Right hindlimb (tissue), 1 donor: ENCODE measurements at regions not wholly inside any gene's neighbourhood (a gene's known extent, or its start where the extent isn't known, plus 50 kb on each side); places are given as distances from the start of the nearest gene placed in this dataset.

ENCODE experiments used
- DNase-seq: peaks from one replicate; pipeline ENCODE4 v3.0.0-alpha.2; 2018

DNA sequence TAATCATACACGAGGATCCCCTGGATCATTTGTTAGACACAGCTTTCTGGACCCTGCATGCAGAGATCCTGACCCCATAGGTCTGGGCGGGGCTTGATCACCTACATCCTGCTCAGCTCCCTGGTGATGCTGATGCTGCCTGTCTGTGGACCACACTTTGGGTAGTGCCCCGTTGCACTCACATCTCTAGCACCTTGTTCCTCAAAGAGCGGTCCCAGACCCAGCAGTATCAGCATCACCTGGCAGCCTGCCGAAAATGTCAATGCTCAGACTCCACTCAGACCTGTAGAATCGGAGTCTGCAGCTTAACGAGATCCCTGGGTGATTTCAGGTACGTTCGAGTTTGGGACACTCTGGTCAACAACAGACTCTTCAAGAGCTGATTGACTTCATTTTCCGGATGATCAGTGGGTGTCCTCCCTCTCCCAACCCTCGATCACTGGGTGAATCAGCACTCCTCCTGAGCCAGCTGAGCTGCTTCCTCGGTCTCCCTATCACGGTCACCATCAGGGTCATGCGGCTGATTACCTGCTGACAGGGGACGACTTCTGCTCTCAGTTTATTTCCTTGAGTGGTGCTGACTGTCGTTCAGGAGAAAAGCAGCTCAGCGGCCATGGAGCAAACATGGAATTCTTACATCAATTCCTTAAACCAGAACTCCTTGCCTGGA is 150.6 kb upstream of the RAB12 start:
- no peak for DNase-seq

DNA sequence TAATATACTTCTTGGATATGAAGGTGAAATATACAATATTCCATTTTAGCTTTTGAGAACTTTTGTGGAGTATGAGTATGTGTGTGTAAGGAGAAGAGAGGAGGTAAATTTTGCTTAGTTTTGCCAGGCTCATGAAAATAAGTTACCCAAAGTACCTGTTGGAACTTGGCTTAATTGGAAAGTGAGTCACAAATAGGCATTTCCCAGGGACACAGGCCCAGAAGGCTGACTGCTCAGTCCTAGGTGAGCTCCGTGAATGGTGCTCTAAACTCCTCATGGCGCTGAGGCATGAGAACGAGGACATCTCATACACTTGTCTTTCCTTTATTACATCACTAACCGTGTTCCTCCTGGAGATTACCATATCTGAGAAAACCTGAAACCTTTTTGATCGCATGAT is 148.5 kb upstream of the RAB12 start:
- no peak for DNase-seq

DNA sequence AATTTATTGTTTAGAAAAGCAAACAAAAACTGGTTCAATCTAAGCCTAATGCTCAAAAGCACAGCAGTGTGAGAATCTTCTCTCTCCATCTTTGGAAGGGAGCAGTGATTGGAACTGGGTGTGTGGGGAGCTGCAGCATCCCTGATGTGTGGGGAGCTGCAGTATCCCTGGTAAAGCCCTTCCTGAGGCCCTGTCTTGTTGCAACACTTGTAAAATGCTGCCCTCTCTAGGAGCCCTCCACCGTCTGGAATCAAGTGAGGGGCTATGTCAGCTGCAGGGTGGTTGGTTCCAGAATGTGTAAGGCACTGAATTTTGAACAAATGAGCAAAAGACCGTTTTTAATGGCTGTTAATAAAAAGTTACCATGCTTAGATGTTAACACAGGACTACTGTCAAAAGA is 147.7 kb upstream of the RAB12 start:
- no peak for DNase-seq

DNA sequence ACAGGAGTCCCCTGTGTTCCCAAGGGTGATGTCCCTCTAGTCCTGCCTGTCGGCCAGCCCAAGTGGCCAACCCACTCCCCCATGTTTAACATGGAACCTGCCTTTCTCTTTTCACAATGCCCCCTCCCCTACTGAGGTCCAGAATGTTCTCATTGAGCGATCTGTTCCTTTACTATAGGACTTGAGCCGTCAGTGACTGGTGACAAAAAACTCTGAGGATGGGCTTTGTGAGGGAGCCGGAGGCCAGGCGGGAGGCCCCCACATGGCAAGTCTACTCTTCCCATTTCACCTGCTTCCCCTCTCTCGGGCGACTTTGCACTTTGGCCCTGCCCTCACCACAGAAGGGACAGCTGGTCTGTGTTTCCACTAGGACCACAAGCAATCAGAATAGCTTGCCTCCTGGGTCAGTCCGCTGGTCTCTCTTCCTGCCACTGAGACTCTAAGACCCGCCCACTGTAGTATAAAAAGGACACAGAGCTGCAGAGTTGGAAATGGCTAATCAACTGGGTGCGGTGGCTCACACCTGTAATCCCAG is 146.5 kb upstream of the RAB12 start:
- DNase-seq: no peak

DNA sequence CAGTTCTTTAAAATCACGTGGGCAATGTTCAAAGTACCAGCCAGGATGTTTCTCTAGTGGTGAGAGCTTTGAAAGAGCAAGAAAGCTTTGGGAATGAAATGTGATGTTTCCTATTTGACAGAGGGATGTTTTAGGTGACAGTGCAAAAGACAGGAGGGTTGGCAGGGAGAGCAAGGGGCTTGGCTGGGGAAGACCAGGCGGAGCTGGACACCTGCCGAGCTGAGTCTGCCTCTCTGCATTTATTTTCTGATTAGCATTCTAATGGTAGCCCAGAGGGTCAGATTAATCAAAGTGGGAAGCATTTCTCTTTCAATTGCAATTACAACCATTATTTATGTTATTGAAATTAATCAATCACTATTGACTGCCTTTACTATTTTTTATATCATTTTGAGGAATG is 145.4 kb upstream of the RAB12 start:
- no peak for DNase-seq

DNA sequence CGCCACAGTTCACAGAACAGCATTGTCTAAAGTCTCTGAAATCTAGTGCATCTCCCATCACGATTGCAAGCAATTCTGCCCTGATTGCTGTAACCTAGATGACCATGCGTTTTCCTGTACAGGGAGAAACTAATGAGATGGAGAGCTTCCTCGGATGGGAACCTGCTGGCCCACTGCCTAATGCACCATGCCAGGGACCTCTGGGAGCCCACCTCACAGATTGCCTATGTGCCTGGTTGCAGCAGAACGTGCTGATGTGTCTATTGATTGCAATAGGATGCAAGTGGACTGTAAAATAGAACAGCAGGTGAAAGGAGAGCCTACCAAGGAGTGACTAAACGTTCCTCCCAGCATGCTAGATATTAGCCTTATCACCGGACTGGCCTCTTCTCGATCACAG is 141.0 kb upstream of the RAB12 start:
- DNase-seq: no peak

DNA sequence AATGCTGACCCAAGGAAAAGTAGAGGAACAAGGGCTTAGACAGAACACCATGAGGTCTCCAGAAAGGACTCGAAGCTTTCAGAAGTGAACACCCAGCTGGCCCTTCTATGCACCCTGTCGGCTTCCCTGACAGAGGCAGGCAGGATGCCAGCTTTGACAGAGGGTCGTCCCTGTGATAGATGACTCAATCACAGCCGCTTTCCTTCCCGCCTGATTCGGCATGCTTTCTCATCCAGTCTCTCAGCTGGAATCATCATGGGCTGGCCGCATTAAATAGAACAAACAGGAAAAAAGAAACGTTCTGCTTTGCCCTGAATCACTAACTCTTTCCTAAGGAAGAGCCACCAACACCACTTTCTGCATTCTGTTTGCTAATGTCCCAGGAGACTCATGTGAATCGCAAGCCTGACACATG is 140.3 kb upstream of the RAB12 start:
- DNase-seq: peak; percentile 73

DNA sequence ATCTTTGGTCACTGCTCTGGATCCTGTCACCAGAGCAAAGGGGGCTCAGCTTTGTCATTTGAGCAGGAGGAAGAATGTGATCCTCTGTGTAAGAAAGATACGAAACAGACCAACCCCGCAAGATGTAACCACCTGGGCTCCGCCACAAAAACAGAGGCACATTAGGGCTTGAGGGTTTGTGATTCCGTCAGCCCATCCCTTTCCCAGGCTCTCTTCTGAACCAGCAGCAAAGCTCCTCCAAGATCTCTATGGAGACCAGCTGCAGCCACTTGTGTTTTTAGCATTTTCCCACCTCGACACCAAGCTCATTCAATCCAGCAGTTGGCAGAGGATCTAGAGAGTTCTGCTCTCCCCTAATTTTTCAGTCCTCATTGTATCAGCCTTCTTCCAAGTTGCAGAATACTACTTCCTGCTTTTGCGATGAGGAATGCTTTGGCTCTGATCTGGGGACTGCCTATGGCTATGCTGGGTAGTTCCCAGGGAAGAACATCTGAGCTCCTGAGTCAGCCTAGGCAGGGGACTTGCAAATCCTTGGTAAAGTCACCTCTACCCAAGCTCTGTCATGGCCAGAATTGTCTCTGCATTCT is 139.6 kb upstream of the RAB12 start:
- peak; percentile 57 for DNase-seq

DNA sequence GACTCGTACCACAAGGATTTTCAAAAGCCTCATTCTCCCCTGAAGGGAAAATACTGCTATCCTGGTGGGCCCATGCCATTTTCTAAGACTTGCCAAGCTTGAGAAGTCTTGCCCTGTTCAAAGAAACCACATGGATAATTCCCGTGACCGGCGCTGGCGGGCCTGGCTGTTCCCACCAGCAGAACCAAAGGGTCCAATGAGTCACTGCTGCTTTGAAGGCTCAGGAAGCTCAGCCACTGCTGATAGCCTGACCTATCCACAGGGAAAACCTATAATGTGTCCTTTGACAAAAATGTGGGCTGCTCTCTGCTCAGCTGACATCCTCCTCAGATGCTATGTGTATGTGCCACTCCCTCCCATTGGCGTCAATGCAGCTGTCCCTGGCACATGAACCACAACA is 137.9 kb upstream of the RAB12 start:
- DNase-seq: peak; percentile 56

DNA sequence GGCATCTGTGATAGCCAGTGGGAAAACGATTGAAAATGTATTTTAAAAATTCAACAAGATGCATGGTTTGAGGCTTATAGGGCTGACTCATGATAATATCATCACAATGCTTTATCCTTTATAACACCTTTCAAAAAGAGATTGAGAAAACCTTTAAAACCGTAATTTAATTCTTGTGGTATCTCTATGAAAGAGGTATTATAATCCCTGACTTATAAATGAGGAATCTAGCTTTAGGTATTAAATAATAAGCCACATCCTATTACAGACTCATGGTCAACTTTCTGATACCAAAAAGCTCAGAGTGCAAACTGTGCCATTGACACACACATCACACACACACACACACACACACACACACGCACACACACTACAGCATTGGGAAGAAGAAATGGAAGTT is 134.6 kb upstream of the RAB12 start:
- DNase-seq: no peak

DNA sequence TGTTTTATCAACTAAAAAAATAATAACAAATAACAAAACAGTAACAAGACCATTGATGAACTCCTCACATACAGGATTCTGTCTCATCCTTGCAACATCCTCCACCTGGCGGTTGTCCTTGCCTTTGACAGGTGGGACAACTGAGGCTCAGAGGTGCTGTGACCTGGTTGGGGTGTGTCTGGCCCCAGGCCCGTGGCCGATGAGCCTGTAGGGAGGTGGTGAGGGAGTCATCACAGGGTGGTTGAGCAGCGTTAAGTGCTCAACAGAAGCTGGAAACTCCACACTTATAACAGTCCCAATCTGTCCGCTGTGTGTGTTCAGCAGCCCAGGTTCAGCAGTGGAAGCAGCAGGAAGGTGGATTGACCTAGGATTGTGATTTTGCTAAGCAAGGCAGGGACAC is 131.6 kb upstream of the RAB12 start:
- DNase-seq: no peak

DNA sequence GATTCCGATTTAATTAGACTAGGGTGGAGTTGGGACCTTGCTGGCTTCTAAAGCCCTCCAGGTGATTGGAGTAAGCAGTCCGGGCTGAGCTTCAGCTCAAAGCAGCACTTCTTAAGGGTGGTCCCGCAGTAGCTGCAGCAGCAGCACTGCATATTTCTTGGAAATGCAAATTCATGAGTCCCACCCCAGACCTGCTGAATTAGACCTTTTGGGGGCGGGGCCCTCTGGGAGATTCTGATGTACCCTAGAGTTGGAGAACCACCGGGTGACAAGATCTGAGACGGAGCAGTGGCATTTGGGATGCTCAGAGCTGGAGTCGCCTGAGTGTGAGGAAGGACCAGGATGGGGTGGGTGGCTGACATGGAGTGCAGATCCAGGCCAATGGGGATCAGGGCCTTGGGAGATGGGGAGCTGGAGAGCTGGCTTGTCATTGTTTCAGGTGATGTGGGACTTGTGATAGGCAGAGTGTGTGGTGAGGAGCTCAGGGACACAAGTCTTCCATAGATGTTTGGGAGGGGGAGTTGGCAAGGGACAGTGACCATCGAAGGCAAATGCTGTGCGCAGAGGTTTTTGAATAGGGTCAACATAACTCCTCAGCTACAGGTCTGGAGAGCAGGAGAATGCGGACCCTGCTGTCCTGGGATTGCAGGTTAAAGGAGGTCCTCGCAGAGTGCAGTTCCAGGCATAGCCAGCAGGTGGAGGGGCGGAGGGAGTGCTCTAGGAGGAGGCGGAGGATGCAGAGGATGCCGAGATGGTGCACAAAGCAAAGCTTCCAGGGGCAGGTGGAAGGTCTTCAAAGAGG is 130.9 kb upstream of the RAB12 start:
- peak; percentile 54 for DNase-seq

DNA sequence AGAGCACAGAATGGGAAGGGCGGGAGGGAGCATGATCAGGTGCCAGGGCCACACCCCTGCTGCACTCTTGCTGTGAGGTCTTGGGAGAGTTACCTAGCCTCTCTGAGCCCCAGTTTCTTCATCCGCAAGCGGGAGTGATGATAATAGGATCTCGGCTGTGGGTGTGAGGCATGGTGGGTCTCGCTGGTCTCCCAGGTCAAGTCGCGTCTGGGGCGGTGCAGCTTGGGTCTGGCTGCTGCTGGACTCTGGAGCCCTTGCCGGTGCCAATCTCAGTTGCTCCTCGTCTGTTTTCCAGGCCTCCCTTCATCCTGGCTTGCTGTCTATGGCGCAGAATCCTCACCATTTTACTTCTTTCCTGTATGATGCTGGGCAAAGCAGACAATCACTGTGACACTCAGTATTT is 130.3 kb upstream of the RAB12 start:
- no peak for DNase-seq

DNA sequence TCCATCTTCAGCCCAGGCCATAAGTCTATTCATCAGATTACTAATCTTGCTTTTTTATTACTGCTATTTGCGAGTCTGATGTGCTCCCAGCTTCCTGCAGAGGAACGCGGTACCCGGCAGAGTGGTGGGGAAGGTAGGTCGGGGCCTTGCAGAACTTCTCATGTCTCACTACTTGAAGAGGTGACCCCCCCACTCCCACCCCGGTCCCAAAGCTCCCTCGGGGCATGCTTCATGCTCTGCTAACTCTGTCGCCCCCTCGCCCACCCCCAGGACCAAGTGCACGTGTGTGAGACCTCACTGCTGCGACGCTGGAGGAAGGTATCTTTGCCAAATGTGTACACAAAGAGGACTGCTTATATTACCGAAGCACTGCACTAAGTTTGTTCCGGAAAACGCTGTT is 129.4 kb upstream of the RAB12 start:
- DNase-seq: no peak

DNA sequence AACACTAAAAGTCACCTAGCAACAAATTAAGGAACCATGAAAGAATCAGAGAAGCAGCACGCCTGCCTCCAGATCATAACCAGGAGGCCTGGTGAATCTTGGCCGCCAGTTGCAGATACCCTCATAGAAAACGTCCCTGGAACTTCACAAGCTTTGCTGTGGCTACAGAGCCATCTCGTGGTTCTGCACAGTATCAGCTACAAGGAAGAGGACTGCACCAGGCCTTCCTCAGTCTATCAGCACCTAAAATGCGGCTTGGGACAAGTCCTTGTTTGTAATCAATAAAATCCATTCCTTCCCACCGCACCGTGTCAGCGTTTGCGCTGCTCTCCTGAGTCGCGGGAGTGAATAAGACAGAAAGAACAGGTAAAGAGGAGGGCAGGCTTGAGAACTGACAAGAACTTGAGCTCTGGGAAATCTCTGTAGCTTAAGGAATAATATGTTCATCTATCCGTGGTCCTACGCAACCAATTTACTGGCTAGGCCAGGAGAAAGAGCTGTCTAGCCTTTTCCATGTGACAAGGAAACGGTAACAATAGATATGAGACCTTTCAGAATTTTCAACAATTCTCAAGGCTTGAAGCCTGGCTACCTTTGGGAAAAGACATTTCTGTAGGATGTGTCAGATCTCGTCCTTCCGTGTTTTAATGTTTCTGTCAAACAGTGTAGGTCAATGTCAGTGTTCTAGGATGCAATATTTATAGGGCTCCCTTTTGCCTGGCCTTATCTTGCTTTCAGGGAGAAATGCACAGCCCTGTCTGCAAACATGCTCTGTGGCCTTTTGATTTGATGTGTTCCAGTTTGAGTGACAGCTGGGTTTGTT is 128.5 kb upstream of the RAB12 start:
- peak; percentile 78 for DNase-seq

DNA sequence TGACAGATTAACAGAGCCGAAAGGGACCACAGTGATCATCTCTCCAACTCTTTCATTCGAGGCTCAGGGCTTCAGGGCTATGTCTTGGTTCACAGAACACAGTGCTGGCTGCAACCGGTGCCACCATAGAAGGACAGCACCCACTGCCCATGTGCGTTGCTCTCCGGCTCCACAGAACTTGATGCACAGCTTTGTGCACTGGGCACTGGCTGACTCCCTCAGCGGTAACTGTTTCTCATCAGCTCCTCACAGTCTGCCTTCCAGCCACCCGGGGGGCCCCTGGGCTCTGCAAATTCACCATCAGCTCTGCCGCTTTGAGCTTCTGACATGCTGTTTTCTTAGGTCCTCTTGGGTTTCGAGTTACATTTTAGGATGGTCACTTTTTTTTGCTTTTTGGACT is 124.3 kb upstream of the RAB12 start:
- no peak for DNase-seq

DNA sequence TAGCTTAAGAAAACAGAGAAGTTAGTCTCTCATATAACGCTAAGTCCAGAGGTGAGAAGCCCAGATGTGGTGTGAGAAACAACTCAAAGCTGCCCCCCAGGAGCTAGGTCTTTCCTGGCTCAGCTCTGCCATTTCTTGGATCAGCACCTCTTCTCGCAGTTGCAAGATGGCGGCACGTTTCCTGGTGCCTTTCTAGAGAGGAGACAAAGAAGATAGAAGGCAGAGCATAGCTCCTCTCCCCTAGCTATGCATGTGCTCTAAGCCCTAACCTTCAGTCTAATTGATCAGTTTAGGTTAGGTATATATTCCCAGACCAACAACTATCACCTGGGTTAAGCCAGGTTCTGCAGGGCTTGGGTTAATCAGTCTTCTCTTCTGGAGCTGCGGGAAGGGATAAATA is 119.5 kb upstream of the RAB12 start:
- no peak for DNase-seq

DNA sequence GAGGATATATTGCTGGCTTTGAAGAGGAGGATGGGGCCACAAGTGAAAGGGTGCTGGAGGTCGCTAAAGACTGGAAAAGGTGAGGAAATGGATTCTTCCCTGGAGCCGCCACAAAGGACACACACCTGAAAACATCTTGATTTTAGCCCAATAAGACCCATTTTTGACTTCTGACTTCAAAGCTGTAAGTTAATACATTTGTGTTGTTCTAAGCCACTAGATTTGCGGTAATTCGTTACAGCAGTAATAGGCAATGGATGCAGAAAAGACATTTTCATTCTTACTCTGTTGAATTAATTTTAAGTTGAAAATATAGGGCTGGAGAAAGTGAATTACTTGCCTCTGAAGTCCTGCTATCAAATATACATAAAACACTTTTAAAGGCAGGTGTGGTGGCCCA is 117.7 kb upstream of the RAB12 start:
- no peak for DNase-seq

DNA sequence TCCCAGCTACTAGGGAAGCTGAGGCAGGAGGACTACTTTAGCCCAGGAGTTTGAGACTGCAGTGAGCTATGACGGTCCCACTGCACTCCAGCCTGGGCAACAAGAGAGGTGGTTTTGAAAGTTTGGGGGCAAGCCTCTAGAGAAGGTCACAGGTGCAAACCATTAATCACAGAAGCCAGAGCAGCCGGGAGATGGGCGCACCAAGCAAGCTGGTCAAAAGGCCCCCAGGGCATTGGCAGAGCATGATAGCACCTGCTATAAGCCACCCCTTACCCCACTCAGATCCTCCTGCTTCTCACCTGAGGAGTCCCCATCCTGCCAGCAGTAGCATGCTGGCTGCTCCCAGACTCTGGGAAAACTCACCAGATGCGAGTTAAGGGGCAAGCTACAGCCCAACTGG is 116.1 kb upstream of the RAB12 start:
- DNase-seq: no peak

DNA sequence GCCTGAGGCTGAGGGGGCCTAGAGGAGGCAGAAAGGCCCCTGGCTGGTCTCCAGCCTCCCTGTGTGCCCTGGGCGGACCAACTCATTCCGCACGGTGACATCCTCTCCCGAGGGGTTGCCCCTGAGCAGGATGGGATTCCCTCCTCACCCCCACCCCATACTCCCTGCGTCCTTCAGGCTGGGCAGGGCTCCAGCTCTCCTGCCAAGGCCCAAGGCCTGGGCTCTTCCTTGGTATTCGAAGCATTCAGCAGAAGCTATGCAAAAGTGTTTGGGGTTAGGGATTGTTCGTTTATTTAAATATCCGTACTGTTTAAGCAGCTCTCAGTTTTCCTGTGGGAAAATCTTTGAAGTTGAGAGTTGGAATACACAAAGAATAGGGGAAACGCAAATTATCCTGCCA is 113.1 kb upstream of the RAB12 start:
- no peak for DNase-seq

DNA sequence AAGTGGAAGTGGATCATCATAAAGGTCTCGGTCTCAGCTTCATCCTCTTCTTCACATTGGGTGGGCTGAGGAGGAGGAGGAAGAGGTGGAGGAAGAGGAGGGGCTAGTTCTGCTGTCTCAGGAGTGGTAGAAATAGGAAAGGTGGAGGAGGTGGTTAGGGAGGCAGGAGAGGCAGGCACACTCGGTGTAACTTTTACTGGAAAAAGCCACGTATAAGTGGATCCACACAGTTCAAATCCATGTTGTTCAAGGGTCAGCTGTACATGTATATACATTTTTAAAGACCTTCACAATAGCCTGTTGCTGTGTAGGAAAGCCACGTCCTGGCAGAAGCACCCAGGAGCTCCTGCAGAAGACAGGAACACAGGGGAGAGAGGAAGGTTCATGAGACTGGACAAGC is 110.3 kb upstream of the RAB12 start:
- no peak for DNase-seq

DNA sequence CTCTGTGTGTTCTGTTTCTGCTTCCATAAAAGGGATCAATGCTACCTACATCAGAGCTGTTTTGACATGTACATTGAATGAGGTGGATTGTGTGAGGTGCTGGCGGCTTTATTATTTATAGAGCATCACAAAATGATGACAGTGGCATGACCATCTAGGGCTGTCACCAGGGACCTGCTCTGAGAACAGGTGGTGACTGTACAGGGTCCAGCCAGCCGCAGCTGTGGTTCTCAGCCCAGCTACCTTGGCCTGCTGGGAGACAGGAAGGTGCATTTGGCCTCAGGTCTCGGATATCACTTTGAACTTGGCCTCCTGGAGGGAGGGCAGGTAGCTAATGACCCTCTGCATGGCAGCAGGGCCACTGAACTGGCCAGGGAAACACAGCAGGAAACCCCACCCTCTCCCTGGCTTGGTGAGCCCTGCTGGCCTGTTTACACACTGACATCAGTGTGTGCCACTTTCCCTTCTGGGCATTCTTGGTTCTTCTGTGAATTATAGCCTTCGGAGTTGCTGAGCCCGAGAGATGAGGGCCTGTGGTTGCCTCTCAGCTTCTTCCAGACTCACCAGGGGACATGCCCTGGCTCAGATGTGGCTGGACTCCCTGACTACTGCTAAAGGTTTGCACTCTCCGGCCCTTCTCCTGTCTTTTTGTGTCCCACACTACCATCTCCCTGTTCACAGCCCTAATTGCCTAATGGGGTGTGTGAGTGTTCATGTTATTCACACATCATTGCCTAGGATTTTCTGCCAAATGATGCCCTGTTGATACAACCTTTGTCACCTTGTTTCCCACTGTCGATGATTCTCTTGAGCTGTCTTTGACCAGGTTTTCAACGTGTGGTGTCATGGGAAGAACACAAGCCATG is 109.2 kb upstream of the RAB12 start:
- DNase-seq: peak; percentile 33
